Panc1 (cell line): ENCODE measurements at regions not wholly inside any gene's neighbourhood (a gene's known extent, or its start where the extent isn't known, plus 50 kb on each side); places are given as distances from the start of the nearest gene placed in this dataset.
"Not testable (repeated sequence)": the region's sequence is repeated elsewhere in the genome, so short reads cannot be mapped to it uniquely, and the experiment has no call there.

Experiments
- POLR2AphosphoS5 ChIP-seq: IDR thresholded peaks from 2 replicates; pipeline ENCODE4 v1.6.1; 2012; ENCODE audit warnings: mild to moderate bottlenecking, low read depth, low read length, moderate library complexity
- SIN3A ChIP-seq: IDR thresholded peaks from 2 replicates; pipeline ENCODE4 v1.6.1; 2012; ENCODE audit warnings: low read depth, mild to moderate bottlenecking, low read length, moderate library complexity, borderline replicate concordance; ENCODE audit not compliant: insufficient read depth
- TCF7L2 ChIP-seq: IDR thresholded peaks from 2 replicates; pipeline ENCODE4 v1.6.1; 2011; ENCODE audit warnings: mild to moderate bottlenecking, low read depth, low read length, inconsistent platforms
- TF ChIP-seq, protein P1 (sequence below): fragments of 450-650 bp; IDR thresholded peaks from 2 replicates; pipeline ENCODE4 v1.5.1; 2017; ENCODE audit warnings: mild to moderate bottlenecking
- TF ChIP-seq, protein P2 (sequence below), 2 experiments: IDR thresholded peaks; 2 replicates each; pipeline ENCODE4 v1.6.1; 2011 to 2012; ENCODE audit warnings: low read depth in 2 of 2, control low read depth in 1 of 2, low read length in 1 of 2, mild to moderate bottlenecking in 1 of 2, moderate library complexity in 1 of 2; ENCODE audit not compliant: insufficient read depth in 1 of 2

DNA sequence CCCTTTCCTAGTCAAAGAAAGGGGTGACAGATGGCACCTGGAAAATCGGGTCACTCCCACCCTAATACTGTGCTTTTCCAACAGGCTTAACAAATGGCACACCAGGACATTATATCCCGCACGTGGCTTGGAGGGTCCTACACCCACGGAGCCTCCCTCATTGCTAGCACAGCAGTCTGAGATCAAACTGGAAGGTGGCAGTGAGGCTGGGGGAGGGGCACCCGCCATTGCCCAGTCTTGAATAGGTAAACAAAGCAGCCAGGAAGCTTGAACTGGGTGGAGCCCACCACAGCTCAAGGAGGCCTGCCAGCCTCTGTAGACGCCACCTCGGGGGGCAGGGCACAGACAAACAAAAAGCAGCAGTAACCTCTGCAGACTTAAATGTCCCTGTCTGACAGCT lies 249.2 kb upstream of the ALG10 start:
- TF ChIP-seq, protein P1, sequence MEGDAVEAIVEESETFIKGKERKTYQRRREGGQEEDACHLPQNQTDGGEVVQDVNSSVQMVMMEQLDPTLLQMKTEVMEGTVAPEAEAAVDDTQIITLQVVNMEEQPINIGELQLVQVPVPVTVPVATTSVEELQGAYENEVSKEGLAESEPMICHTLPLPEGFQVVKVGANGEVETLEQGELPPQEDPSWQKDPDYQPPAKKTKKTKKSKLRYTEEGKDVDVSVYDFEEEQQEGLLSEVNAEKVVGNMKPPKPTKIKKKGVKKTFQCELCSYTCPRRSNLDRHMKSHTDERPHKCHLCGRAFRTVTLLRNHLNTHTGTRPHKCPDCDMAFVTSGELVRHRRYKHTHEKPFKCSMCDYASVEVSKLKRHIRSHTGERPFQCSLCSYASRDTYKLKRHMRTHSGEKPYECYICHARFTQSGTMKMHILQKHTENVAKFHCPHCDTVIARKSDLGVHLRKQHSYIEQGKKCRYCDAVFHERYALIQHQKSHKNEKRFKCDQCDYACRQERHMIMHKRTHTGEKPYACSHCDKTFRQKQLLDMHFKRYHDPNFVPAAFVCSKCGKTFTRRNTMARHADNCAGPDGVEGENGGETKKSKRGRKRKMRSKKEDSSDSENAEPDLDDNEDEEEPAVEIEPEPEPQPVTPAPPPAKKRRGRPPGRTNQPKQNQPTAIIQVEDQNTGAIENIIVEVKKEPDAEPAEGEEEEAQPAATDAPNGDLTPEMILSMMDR, result not testable (repeated sequence)
- not testable (repeated sequence) for TF ChIP-seq POLR2AphosphoS5, SIN3A, TCF7L2
- TF ChIP-seq, protein P2, sequence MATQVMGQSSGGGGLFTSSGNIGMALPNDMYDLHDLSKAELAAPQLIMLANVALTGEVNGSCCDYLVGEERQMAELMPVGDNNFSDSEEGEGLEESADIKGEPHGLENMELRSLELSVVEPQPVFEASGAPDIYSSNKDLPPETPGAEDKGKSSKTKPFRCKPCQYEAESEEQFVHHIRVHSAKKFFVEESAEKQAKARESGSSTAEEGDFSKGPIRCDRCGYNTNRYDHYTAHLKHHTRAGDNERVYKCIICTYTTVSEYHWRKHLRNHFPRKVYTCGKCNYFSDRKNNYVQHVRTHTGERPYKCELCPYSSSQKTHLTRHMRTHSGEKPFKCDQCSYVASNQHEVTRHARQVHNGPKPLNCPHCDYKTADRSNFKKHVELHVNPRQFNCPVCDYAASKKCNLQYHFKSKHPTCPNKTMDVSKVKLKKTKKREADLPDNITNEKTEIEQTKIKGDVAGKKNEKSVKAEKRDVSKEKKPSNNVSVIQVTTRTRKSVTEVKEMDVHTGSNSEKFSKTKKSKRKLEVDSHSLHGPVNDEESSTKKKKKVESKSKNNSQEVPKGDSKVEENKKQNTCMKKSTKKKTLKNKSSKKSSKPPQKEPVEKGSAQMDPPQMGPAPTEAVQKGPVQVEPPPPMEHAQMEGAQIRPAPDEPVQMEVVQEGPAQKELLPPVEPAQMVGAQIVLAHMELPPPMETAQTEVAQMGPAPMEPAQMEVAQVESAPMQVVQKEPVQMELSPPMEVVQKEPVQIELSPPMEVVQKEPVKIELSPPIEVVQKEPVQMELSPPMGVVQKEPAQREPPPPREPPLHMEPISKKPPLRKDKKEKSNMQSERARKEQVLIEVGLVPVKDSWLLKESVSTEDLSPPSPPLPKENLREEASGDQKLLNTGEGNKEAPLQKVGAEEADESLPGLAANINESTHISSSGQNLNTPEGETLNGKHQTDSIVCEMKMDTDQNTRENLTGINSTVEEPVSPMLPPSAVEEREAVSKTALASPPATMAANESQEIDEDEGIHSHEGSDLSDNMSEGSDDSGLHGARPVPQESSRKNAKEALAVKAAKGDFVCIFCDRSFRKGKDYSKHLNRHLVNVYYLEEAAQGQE (IDR thresholded peaks at IDR 0.05; ENCODE audit: insufficient read depth in 1 of 2, low read depth in 2 of 2, low read length in 1 of 2), result not testable (repeated sequence)
